ENCODE measurements at regions not wholly inside any gene's neighbourhood (a gene's known extent, or its start where the extent isn't known, plus 50 kb on each side); places are given as distances from the start of the nearest gene placed in this dataset.

- Mint-ChIP-seq H3K9me3 (ENCODE audit: insufficient read depth) (peaks cover 6% of the 10 kb centered on the region), H3K36me3 (ENCODE audit: low read depth) (no peaks in the 10 kb centered on the region), H3K4me1 (ENCODE audit: low read depth) (no peaks in the 10 kb centered on the region), H3K27me3 (ENCODE audit: low read depth) (peaks cover 2% of the 10 kb centered on the region), H3K4me3 (no peak overlapping the region), H3K27ac (no peak overlapping the region)
- ChIA-PET POLR2A (no interaction called here), CTCF (no interaction called here)
- DNase-seq, result no peak
- ATAC-seq, result no peak
Measured at GRCh38 chr3:59698091-59698490, 648.3 kb upstream of the CFAP20DC start.

- Mint-ChIP-seq H3K4me3 (no peak overlapping the region), H3K27me3 (ENCODE audit: low read depth) (peaks cover 2% of the 10 kb centered on the region), H3K36me3 (ENCODE audit: low read depth) (no peaks in the 10 kb centered on the region), H3K27ac (no peak overlapping the region), H3K4me1 (ENCODE audit: low read depth) (peaks cover 9% of the 10 kb centered on the region), H3K9me3 (ENCODE audit: insufficient read depth) (peaks cover 10% of the 10 kb centered on the region)
- CTCF ChIA-PET, result no interaction called here
- no peak for ATAC-seq
- DNase-seq, result no peak
- POLR2A ChIA-PET, result no interaction called here
Measured at GRCh38 chr3:59696783-59697182, 647.0 kb upstream of the CFAP20DC start.

GRCh38 chr3:59695860-59696259 is 646.0 kb upstream of the CFAP20DC start:
- H3K9me3 Mint-ChIP-seq (ENCODE audit: insufficient read depth), result peaks cover 10% of the 10 kb centered on the region
- peaks cover 10% of the 10 kb centered on the region for H3K4me1 Mint-ChIP-seq (ENCODE audit: low read depth)
- no peak for DNase-seq
- H3K27me3 Mint-ChIP-seq (ENCODE audit: low read depth), result peaks cover 2% of the 10 kb centered on the region
- no peak overlapping the region for H3K27ac Mint-ChIP-seq
- ATAC-seq, result no peak
- no peaks in the 10 kb centered on the region for H3K36me3 Mint-ChIP-seq (ENCODE audit: low read depth)
- H3K4me3 Mint-ChIP-seq, result no peak overlapping the region
- ChIA-PET POLR2A (no interaction called here), CTCF (no interaction called here)

- ChIA-PET CTCF (no interaction called here), POLR2A (no interaction called here)
- Mint-ChIP-seq H3K27ac (no peak overlapping the region), H3K27me3 (ENCODE audit: low read depth) (no peaks in the 10 kb centered on the region), H3K4me1 (ENCODE audit: low read depth) (peaks cover 14% of the 10 kb centered on the region), H3K9me3 (ENCODE audit: insufficient read depth) (peaks cover 5% of the 10 kb centered on the region), H3K36me3 (ENCODE audit: low read depth) (no peaks in the 10 kb centered on the region), H3K4me3 (no peak overlapping the region)
- no peak for DNase-seq
- ATAC-seq, result no peak
Measured at GRCh38 chr3:59692117-59692516, 642.3 kb upstream of the CFAP20DC start.

GRCh38 chr3:59690886-59691285 is 641.1 kb upstream of the CFAP20DC start:
- Mint-ChIP-seq H3K27me3 (ENCODE audit: low read depth) (no peaks in the 10 kb centered on the region), H3K9me3 (ENCODE audit: insufficient read depth) (peaks cover 5% of the 10 kb centered on the region), H3K4me1 (ENCODE audit: low read depth) (peaks cover 14% of the 10 kb centered on the region), H3K36me3 (ENCODE audit: low read depth) (no peaks in the 10 kb centered on the region), H3K27ac (no peak overlapping the region), H3K4me3 (no peak overlapping the region)
- DNase-seq, result no peak
- POLR2A ChIA-PET, result no interaction called here
- ATAC-seq, result no peak
- CTCF ChIA-PET, result no interaction called here

- no peak for DNase-seq
- H3K9me3 Mint-ChIP-seq (ENCODE audit: insufficient read depth), result peaks cover 5% of the 10 kb centered on the region
- H3K27me3 Mint-ChIP-seq (ENCODE audit: low read depth), result no peaks in the 10 kb centered on the region
- H3K27ac Mint-ChIP-seq, result no peak overlapping the region
- CTCF ChIA-PET, result no interaction called here
- H3K36me3 Mint-ChIP-seq (ENCODE audit: low read depth), result no peaks in the 10 kb centered on the region
- no peak overlapping the region for H3K4me3 Mint-ChIP-seq
- POLR2A ChIA-PET, result no interaction called here
- no peak for ATAC-seq
- H3K4me1 Mint-ChIP-seq (ENCODE audit: low read depth), result peaks cover 14% of the 10 kb centered on the region
Measured at GRCh38 chr3:59688636-59689035, 638.8 kb upstream of the CFAP20DC start.

- Mint-ChIP-seq H3K27ac (no peak overlapping the region), H3K9me3 (ENCODE audit: insufficient read depth) (no peaks in the 10 kb centered on the region), H3K4me3 (no peak overlapping the region), H3K4me1 (ENCODE audit: low read depth) (peaks cover 4% of the 10 kb centered on the region), H3K27me3 (ENCODE audit: low read depth) (no peaks in the 10 kb centered on the region), H3K36me3 (ENCODE audit: low read depth) (no peaks in the 10 kb centered on the region)
- DNase-seq (no peak), ATAC-seq (no peak)
- POLR2A ChIA-PET, result no interaction called here
- CTCF ChIA-PET, result no interaction called here
Measured at GRCh38 chr3:59685432-59685831, 635.6 kb upstream of the CFAP20DC start.

- ChIA-PET POLR2A (no interaction called here), CTCF (no interaction called here)
- Mint-ChIP-seq H3K4me3 (no peak overlapping the region), H3K9me3 (ENCODE audit: insufficient read depth) (no peaks in the 10 kb centered on the region), H3K27me3 (ENCODE audit: low read depth) (no peaks in the 10 kb centered on the region), H3K27ac (no peak overlapping the region), H3K4me1 (ENCODE audit: low read depth) (no peaks in the 10 kb centered on the region), H3K36me3 (ENCODE audit: low read depth) (no peaks in the 10 kb centered on the region)
- no peak for DNase-seq
- ATAC-seq, result no peak
Measured at GRCh38 chr3:59684766-59685165, 634.9 kb upstream of the CFAP20DC start.

GRCh38 chr3:59680919-59681318 is 631.1 kb upstream of the CFAP20DC start:
- ChIA-PET POLR2A (no interaction called here), CTCF (no interaction called here)
- no peak for ATAC-seq
- Mint-ChIP-seq H3K27ac (no peak overlapping the region), H3K27me3 (ENCODE audit: low read depth) (no peaks in the 10 kb centered on the region), H3K4me3 (no peak overlapping the region), H3K36me3 (ENCODE audit: low read depth) (no peaks in the 10 kb centered on the region), H3K4me1 (ENCODE audit: low read depth) (no peaks in the 10 kb centered on the region), H3K9me3 (ENCODE audit: insufficient read depth) (no peaks in the 10 kb centered on the region)
- no peak for DNase-seq

- POLR2A ChIA-PET, result no interaction called here
- no peak for DNase-seq
- Mint-ChIP-seq H3K9me3 (ENCODE audit: insufficient read depth) (no peaks in the 10 kb centered on the region), H3K27ac (no peak overlapping the region), H3K4me1 (ENCODE audit: low read depth) (no peaks in the 10 kb centered on the region), H3K36me3 (ENCODE audit: low read depth) (no peaks in the 10 kb centered on the region), H3K4me3 (no peak overlapping the region), H3K27me3 (ENCODE audit: low read depth) (peaks cover 7% of the 10 kb centered on the region)
- CTCF ChIA-PET, result no interaction called here
- no peak for ATAC-seq
Measured at GRCh38 chr3:59677747-59678702, 628.2 kb upstream of the CFAP20DC start.

- no peaks in the 10 kb centered on the region for H3K9me3 Mint-ChIP-seq (ENCODE audit: insufficient read depth)
- POLR2A ChIA-PET, result no interaction called here
Measured at GRCh38 chr3:59675495-59675894, 625.7 kb upstream of the CFAP20DC start.

GRCh38 chr3:59663076-59663850 is 613.4 kb upstream of the CFAP20DC start:
- Mint-ChIP-seq H3K27me3 (ENCODE audit: low read depth) (peaks cover 2% of the 10 kb centered on the region), H3K36me3 (ENCODE audit: low read depth) (no peaks in the 10 kb centered on the region), H3K4me3 (no peak overlapping the region), H3K27ac (no peak overlapping the region), H3K9me3 (ENCODE audit: insufficient read depth) (no peaks in the 10 kb centered on the region), H3K4me1 (ENCODE audit: low read depth) (no peaks in the 10 kb centered on the region)
- no peak for DNase-seq
- POLR2A ChIA-PET, result no interaction called here
- CTCF ChIA-PET, result no interaction called here
- no peak for ATAC-seq

More at GRCh38 chr3:59675495-59675894, 625.7 kb upstream of the CFAP20DC start:
- H3K4me3 Mint-ChIP-seq, result no peak overlapping the region
- H3K27ac Mint-ChIP-seq, result no peak overlapping the region
- CTCF ChIA-PET, result no interaction called here
- DNase-seq (no peak), ATAC-seq (no peak)
- no peaks in the 10 kb centered on the region for H3K36me3 Mint-ChIP-seq (ENCODE audit: low read depth)
- no peaks in the 10 kb centered on the region for H3K4me1 Mint-ChIP-seq (ENCODE audit: low read depth)
- peaks cover 7% of the 10 kb centered on the region for H3K27me3 Mint-ChIP-seq (ENCODE audit: low read depth)

Data from activated CD8-positive, alpha-beta T cell treated with anti-CD3 and anti-CD28 coated beads, Interleukin-2, amount 10 ng/mL, durations not matched to agents 7 days and 5 days (primary cell).